H1 (cell line): ENCODE measurements at regions not wholly inside any gene's neighbourhood (a gene's known extent, or its start where the extent isn't known, plus 50 kb on each side); places are given as distances from the start of the nearest gene placed in this dataset.

ENCODE experiments used
- ATF2 ChIP-seq: IDR thresholded peaks from 2 replicates; pipeline ENCODE4 v1.6.1; 2012; ENCODE audit warnings: low read length, inconsistent platforms
- BCL11A ChIP-seq, 2 experiments: IDR thresholded peaks; one replicate each; pipeline ENCODE4 v1.6.1; 2011; ENCODE audit warnings: low read depth in 2 of 2, low read length in 2 of 2, mild to moderate bottlenecking in 2 of 2
- KDM4A ChIP-seq: IDR thresholded peaks from one replicate; pipeline ENCODE4 v1.7.1; 2012; ENCODE audit warnings: low read depth, mild to moderate bottlenecking, moderate library complexity, low read length, inconsistent platforms; ENCODE audit not compliant: severe bottlenecking
- MAFK ChIP-seq: IDR thresholded peaks from 2 replicates; pipeline ENCODE4 v1.6.1; 2012; ENCODE audit warnings: low read depth, mild to moderate bottlenecking, improper control_type of control experiment, low read length
- TEAD4 ChIP-seq: IDR thresholded peaks from 2 replicates; pipeline ENCODE4 v1.6.1; 2012; ENCODE audit warnings: low read depth, low read length, inconsistent platforms, mixed read lengths

GRCh38 chr2:21367421-21367820, 243.7 kb downstream of the TDRD15 start (continued):
- TF ChIP-seq ATF2 (no peak), BCL11A (IDR thresholded peaks at IDR 0.05; ENCODE audit: low read depth in 2 of 2, low read length in 2 of 2) (no peak), KDM4A (no peak), MAFK (no peak), TEAD4 (no peak)
